ENCODE measurements at regions not wholly inside any gene's neighbourhood (a gene's known extent, or its start where the extent isn't known, plus 50 kb on each side); places are given as distances from the start of the nearest gene placed in this dataset.

DNA sequence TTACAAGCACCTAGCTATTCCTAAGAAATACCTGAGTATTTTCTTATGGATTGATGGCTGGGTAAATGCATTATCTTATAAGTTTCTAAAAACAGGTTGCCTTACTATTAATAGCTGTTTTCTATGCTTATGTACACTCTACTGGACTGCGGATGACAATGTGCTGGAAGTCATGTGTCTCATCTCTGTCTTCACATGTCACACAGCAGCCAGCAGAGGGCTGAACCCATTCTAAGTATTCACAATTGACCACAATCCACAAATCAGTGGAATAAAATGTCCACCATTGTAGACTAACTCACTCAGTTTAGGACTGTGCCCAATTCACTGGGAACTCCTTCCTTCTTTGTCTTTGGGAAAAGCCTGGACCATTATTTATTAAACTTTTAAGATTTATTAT is 371.2 kb downstream of the INSIG2 start:
- no peaks in the 10 kb centered on the region for H3K27me3 ChIP-seq (ENCODE audit: insufficient read depth, low read length)
- no peak overlapping the region for H3K4me3 ChIP-seq (ENCODE audit: insufficient read depth, low read depth, low read length)
- no peaks in the 10 kb centered on the region for H3K79me2 ChIP-seq (ENCODE audit: insufficient read depth, low read length)
- no peak overlapping the region for H3K4me3 Mint-ChIP-seq (ENCODE audit: unreplicated experiment)
- no peaks in the 10 kb centered on the region for H3K36me3 ChIP-seq (ENCODE audit: insufficient read depth, low read length)
- H3K36me3 Mint-ChIP-seq (ENCODE audit: low read depth, unreplicated experiment): no peaks in the 10 kb centered on the region
- H4K20me1 ChIP-seq (ENCODE audit: insufficient read depth, low read length): no peaks in the 10 kb centered on the region
- no peak overlapping the region for H3K9ac ChIP-seq (ENCODE audit: low read length)
- no peak for TF ChIP-seq EZH2 (IDR thresholded peaks at IDR 0.05; ENCODE audit: insufficient read depth, low read length)
- TF ChIP-seq, protein P1, sequence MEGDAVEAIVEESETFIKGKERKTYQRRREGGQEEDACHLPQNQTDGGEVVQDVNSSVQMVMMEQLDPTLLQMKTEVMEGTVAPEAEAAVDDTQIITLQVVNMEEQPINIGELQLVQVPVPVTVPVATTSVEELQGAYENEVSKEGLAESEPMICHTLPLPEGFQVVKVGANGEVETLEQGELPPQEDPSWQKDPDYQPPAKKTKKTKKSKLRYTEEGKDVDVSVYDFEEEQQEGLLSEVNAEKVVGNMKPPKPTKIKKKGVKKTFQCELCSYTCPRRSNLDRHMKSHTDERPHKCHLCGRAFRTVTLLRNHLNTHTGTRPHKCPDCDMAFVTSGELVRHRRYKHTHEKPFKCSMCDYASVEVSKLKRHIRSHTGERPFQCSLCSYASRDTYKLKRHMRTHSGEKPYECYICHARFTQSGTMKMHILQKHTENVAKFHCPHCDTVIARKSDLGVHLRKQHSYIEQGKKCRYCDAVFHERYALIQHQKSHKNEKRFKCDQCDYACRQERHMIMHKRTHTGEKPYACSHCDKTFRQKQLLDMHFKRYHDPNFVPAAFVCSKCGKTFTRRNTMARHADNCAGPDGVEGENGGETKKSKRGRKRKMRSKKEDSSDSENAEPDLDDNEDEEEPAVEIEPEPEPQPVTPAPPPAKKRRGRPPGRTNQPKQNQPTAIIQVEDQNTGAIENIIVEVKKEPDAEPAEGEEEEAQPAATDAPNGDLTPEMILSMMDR (IDR thresholded peaks at IDR 0.05; ENCODE audit: insufficient read depth, low read depth, low read length): no peak
- H3K27me3 Mint-ChIP-seq (ENCODE audit: low read depth, unreplicated experiment): peaks cover 23% of the 10 kb centered on the region
- H3K4me1 ChIP-seq (ENCODE audit: insufficient read depth, low read length): no peaks in the 10 kb centered on the region
- H2AFZ ChIP-seq (ENCODE audit: low read depth, low read length): no peak overlapping the region
- H3K9me3 ChIP-seq (ENCODE audit: insufficient read depth, low read depth, low read length): no peaks in the 10 kb centered on the region
- no peaks in the 10 kb centered on the region for H3K9me3 Mint-ChIP-seq (ENCODE audit: unreplicated experiment)
- FAIRE-seq: no peak
- no peak overlapping the region for H3K27ac ChIP-seq (ENCODE audit: low read depth, low read length)
- H3K4me2 ChIP-seq (ENCODE audit: low read length): no peak overlapping the region
- no peak for DNase-seq (ENCODE audit: low read depth)
- no peaks in the 10 kb centered on the region for H3K4me1 Mint-ChIP-seq (ENCODE audit: low read depth, unreplicated experiment)
- no peak overlapping the region for H3K27ac Mint-ChIP-seq (ENCODE audit: unreplicated experiment)

DNA sequence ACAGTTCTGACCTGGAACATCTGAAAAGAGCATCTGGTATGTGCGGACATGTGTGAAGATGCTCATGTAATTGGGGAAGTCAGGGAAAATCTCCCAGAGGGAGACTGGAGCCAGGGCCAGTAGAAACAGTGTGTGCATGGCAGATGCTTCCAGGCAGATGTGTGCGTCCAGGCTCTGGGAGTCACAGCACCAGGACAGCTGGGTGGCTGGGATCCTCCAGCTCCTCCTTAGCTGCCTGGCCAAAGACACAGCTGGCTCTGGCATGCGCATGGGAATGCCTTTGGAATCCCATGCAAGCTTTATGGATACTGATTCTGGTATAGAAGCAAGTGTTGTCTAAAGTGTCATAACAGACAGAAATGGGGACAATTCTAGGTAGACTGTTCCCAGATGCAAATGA is 369.7 kb downstream of the INSIG2 start:
- Histone ChIP-seq H3K36me3 (ENCODE audit: insufficient read depth, low read length) (no peaks in the 10 kb centered on the region), H2AFZ (ENCODE audit: low read depth, low read length) (no peak overlapping the region), H3K4me1 (ENCODE audit: insufficient read depth, low read length) (no peaks in the 10 kb centered on the region), H3K9me3 (ENCODE audit: insufficient read depth, low read depth, low read length) (no peaks in the 10 kb centered on the region), H3K27ac (ENCODE audit: low read depth, low read length) (no peak overlapping the region), H3K4me3 (ENCODE audit: insufficient read depth, low read depth, low read length) (no peak overlapping the region), H3K9ac (ENCODE audit: low read length) (no peak overlapping the region), H3K27me3 (ENCODE audit: insufficient read depth, low read length) (no peaks in the 10 kb centered on the region), H3K4me2 (ENCODE audit: low read length) (no peak overlapping the region), H4K20me1 (ENCODE audit: insufficient read depth, low read length) (no peaks in the 10 kb centered on the region), H3K79me2 (ENCODE audit: insufficient read depth, low read length) (no peaks in the 10 kb centered on the region)
- DNase-seq (ENCODE audit: low read depth): no peak
- no peak for FAIRE-seq
- TF ChIP-seq, protein P1 (IDR thresholded peaks at IDR 0.05; ENCODE audit: insufficient read depth, low read depth, low read length): no peak
- no peak for TF ChIP-seq EZH2 (IDR thresholded peaks at IDR 0.05; ENCODE audit: insufficient read depth, low read length)
- H3K27me3 Mint-ChIP-seq (ENCODE audit: low read depth, unreplicated experiment): peaks cover 27% of the 10 kb centered on the region
- no peak overlapping the region for H3K27ac Mint-ChIP-seq (ENCODE audit: unreplicated experiment)
- H3K36me3 Mint-ChIP-seq (ENCODE audit: low read depth, unreplicated experiment): peaks cover 2% of the 10 kb centered on the region
- no peak overlapping the region for H3K4me3 Mint-ChIP-seq (ENCODE audit: unreplicated experiment)
- no peaks in the 10 kb centered on the region for H3K4me1 Mint-ChIP-seq (ENCODE audit: low read depth, unreplicated experiment)
- peaks cover 2% of the 10 kb centered on the region for H3K9me3 Mint-ChIP-seq (ENCODE audit: unreplicated experiment)

DNA sequence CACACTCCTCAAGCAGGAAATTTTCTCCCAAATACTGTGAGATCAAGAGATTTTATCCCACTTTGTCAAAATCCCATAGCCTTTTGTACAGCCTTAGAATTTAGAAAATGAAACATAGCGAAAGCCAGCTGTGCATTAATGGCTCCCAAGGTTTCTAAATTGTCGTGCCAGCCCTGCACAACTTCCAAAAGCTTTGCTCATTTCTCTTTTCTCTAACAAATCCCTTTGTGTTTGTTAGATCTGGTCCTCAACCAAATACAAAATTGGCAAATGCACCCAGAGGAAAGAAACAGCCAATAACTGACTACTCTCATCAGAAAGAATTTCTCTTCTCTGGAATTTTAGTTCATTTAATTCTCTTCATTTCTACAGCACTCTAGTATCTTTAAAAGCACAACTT is 361.1 kb downstream of the INSIG2 start:
- H3K4me3 ChIP-seq (ENCODE audit: insufficient read depth, low read depth, low read length): no peak overlapping the region
- H3K9me3 ChIP-seq (ENCODE audit: insufficient read depth, low read depth, low read length): no peaks in the 10 kb centered on the region
- H4K20me1 ChIP-seq (ENCODE audit: insufficient read depth, low read length): no peaks in the 10 kb centered on the region
- no peak overlapping the region for H3K27ac Mint-ChIP-seq (ENCODE audit: unreplicated experiment)
- no peak overlapping the region for H3K4me2 ChIP-seq (ENCODE audit: low read length)
- FAIRE-seq (no peak), DNase-seq (ENCODE audit: low read depth) (no peak)
- H3K27me3 ChIP-seq (ENCODE audit: insufficient read depth, low read length): no peaks in the 10 kb centered on the region
- TF ChIP-seq, protein P1 (IDR thresholded peaks at IDR 0.05; ENCODE audit: insufficient read depth, low read depth, low read length): no peak
- no peak for TF ChIP-seq EZH2 (IDR thresholded peaks at IDR 0.05; ENCODE audit: insufficient read depth, low read length)
- H3K9me3 Mint-ChIP-seq (ENCODE audit: unreplicated experiment): peaks cover 6% of the 10 kb centered on the region
- H3K9ac ChIP-seq (ENCODE audit: low read length): no peak overlapping the region
- no peak overlapping the region for H3K27ac ChIP-seq (ENCODE audit: low read depth, low read length)
- H3K36me3 Mint-ChIP-seq (ENCODE audit: low read depth, unreplicated experiment): peaks cover 5% of the 10 kb centered on the region
- no peaks in the 10 kb centered on the region for H3K4me1 Mint-ChIP-seq (ENCODE audit: low read depth, unreplicated experiment)
- H2AFZ ChIP-seq (ENCODE audit: low read depth, low read length): no peak overlapping the region
- H3K79me2 ChIP-seq (ENCODE audit: insufficient read depth, low read length): no peaks in the 10 kb centered on the region
- no peaks in the 10 kb centered on the region for H3K36me3 ChIP-seq (ENCODE audit: insufficient read depth, low read length)
- H3K4me3 Mint-ChIP-seq (ENCODE audit: unreplicated experiment): no peak overlapping the region
- H3K27me3 Mint-ChIP-seq (ENCODE audit: low read depth, unreplicated experiment): peaks cover 3% of the 10 kb centered on the region
- H3K4me1 ChIP-seq (ENCODE audit: insufficient read depth, low read length): no peaks in the 10 kb centered on the region
